ENCODE measurements at regions not wholly inside any gene's neighbourhood (a gene's known extent, or its start where the extent isn't known, plus 50 kb on each side); places are given as distances from the start of the nearest gene placed in this dataset.

- TF ChIP-seq POLR2AphosphoS5 (IDR thresholded peaks at IDR 0.05) (no peak), POLR2A (IDR thresholded peaks at IDR 0.05) (no peak), CTCF (IDR thresholded peaks at IDR 0.05) (no peak), EP300 (IDR thresholded peaks at IDR 0.05) (no peak)
- no peak overlapping the region for H3K4me3 ChIP-seq
- H3K4me1 ChIP-seq = no peaks in the 10 kb centered on the region
- no peaks in the 10 kb centered on the region for H3K9me3 ChIP-seq
- no peak overlapping the region for H3K27ac ChIP-seq
- H3K36me3 ChIP-seq = no peaks in the 10 kb centered on the region
- H3K27me3 ChIP-seq = no peaks in the 10 kb centered on the region
- WGBS, 2 donors (ENCODE audit: low coverage in 1 of 2) = 78 to 92% methylated on average over 3 of the region's 3 CpGs
- no peak for ATAC-seq
Measured at GRCh38 chr9:101859620-101860019, 121.2 kb upstream of the GRIN3A start.

- 34 to 40% methylated on average over 4 of the region's 5 CpGs for WGBS, 2 donors (ENCODE audit: low coverage in 1 of 2)
- Histone ChIP-seq H3K27ac (no peak overlapping the region), H3K4me3 (no peak overlapping the region), H3K36me3 (no peaks in the 10 kb centered on the region), H3K4me1 (no peaks in the 10 kb centered on the region), H3K9me3 (no peaks in the 10 kb centered on the region), H3K27me3 (no peaks in the 10 kb centered on the region)
- TF ChIP-seq POLR2A (IDR thresholded peaks at IDR 0.05) (no peak), POLR2AphosphoS5 (IDR thresholded peaks at IDR 0.05) (no peak), CTCF (IDR thresholded peaks at IDR 0.05) (no peak), EP300 (IDR thresholded peaks at IDR 0.05) (no peak)
- ATAC-seq = no peak
Measured at GRCh38 chr9:101858026-101858425, 119.6 kb upstream of the GRIN3A start.

- Histone ChIP-seq H3K4me3 (no peak overlapping the region), H3K27ac (no peak overlapping the region), H3K9me3 (peaks cover 0 to 5% (median 0%) of the 10 kb centered on the region in 3 donors), H3K27me3 (no peaks in the 10 kb centered on the region), H3K4me1 (peaks cover 0 to 11% (median 0%) of the 10 kb centered on the region in 3 donors), H3K36me3 (no peaks in the 10 kb centered on the region)
- TF ChIP-seq EP300 (IDR thresholded peaks at IDR 0.05) (no peak), CTCF (IDR thresholded peaks at IDR 0.05) (no peak), POLR2AphosphoS5 (IDR thresholded peaks at IDR 0.05) (no peak), POLR2A (IDR thresholded peaks at IDR 0.05) (no peak)
- ATAC-seq = no peak
- 6% methylated on average over 1 of the region's 1 CpG; no CpG with 5 or more reads in 1 of the 2 donors for WGBS, 2 donors (ENCODE audit: low coverage in 1 of 2)
Measured at GRCh38 chr9:101849102-101849707, 110.8 kb upstream of the GRIN3A start.

- Histone ChIP-seq H3K36me3 (no peaks in the 10 kb centered on the region), H3K9me3 (peaks cover 0 to 5% (median 0%) of the 10 kb centered on the region in 3 donors), H3K27ac (no peak overlapping the region), H3K4me1 (peaks cover 0 to 11% (median 0%) of the 10 kb centered on the region in 3 donors), H3K27me3 (no peaks in the 10 kb centered on the region), H3K4me3 (no peak overlapping the region)
- 25 to 32% methylated on average over 4 to 6 of the region's 6 CpGs for WGBS, 2 donors (ENCODE audit: low coverage in 1 of 2)
- no peak for TF ChIP-seq EP300 (IDR thresholded peaks at IDR 0.05)
- no peak for TF ChIP-seq CTCF (IDR thresholded peaks at IDR 0.05)
- TF ChIP-seq POLR2AphosphoS5 (IDR thresholded peaks at IDR 0.05) = peak; percentile 62
- ATAC-seq = no peak
Measured at GRCh38 chr9:101848485-101848919, 110.1 kb upstream of the GRIN3A start.

- Histone ChIP-seq H3K9me3 (no peaks in the 10 kb centered on the region), H3K27me3 (no peaks in the 10 kb centered on the region), H3K36me3 (no peaks in the 10 kb centered on the region), H3K4me3 (no peak overlapping the region), H3K4me1 (peaks cover 0 to 11% (median 0%) of the 10 kb centered on the region in 3 donors), H3K27ac (no peak overlapping the region)
- TF ChIP-seq EP300 (IDR thresholded peaks at IDR 0.05) = no peak
- no peak for TF ChIP-seq CTCF (IDR thresholded peaks at IDR 0.05)
- no peak for TF ChIP-seq POLR2AphosphoS5 (IDR thresholded peaks at IDR 0.05)
- no peak for TF ChIP-seq POLR2A (IDR thresholded peaks at IDR 0.05)
- WGBS, 2 donors (ENCODE audit: low coverage in 1 of 2) = 50 to 60% methylated on average over 4 of the region's 4 CpGs
- ATAC-seq = no peak
Measured at GRCh38 chr9:101846161-101846560, 107.7 kb upstream of the GRIN3A start.
